OCI-LY7 (cell line): ENCODE measurements at regions not wholly inside any gene's neighbourhood (a gene's known extent, or its start where the extent isn't known, plus 50 kb on each side); places are given as distances from the start of the nearest gene placed in this dataset.

ENCODE experiments used
- BruUV-seq: library from RNA; stranded (reverse); fragments of 400-500 nt; replicated peaks from 2 replicates; lab custom pipeline; 2021; lab: Mats Ljungman, UMichigan
- CTCF ChIA-PET: fragments of 300-600 bp; sonication (Branson Sonifier 250); formaldehyde crosslinking; loops from one replicate; lab custom pipeline; 2022; ENCODE audit warnings: antibody characterized with exemption; ENCODE audit not compliant: unreplicated experiment; lab: Charles Lee
- POLR2A ChIA-PET: fragments of 300-600 bp; sonication (Branson Sonifier 250); formaldehyde crosslinking; loops from one replicate; lab custom pipeline; 2022; ENCODE audit warnings: antibody characterized with exemption; lab: Charles Lee
- DNase-seq: peaks from one replicate; pipeline ENCODE4 v3.0.0-alpha.2; 2015; ENCODE audit warnings: low spot score
- H2AFZ ChIP-seq: fragments of 200-600 bp; sonication (generic), shearing (Covaris generic); 2 replicates; pipeline ENCODE4 v1.6.1; 2014; ENCODE audit warnings: mild to moderate bottlenecking, antibody characterized with exemption, low read length, moderate library complexity
- H3K27ac ChIP-seq: fragments of 200-600 bp; sonication (generic); 2 replicates; pipeline ENCODE4 v1.5.1; 2014; ENCODE audit warnings: mixed run types, low read depth, mild to moderate bottlenecking, moderate library complexity, low read length, inconsistent platforms; ENCODE audit not compliant: poor library complexity, severe bottlenecking
- H3K36me3 ChIP-seq: fragments of 200-600 bp; sonication (generic); 2 replicates; pipeline ENCODE4 v1.6.1; 2014; ENCODE audit warnings: mild to moderate bottlenecking, antibody characterized with exemption, low read length, moderate library complexity, mixed read lengths; ENCODE audit not compliant: insufficient read depth
- H3K4me1 ChIP-seq: fragments of 200-600 bp; sonication (generic); 2 replicates; pipeline ENCODE4 v1.5.1; 2014; ENCODE audit warnings: mild to moderate bottlenecking, low read length; ENCODE audit not compliant: insufficient read depth, poor library complexity, severe bottlenecking
- H3K4me2 ChIP-seq: fragments of 200-600 bp; sonication (generic); 2 replicates; pipeline ENCODE4 v1.6.1; 2014; ENCODE audit warnings: mild to moderate bottlenecking, low read length
- H3K4me3 ChIP-seq: fragments of 200-600 bp; sonication (generic); 2 replicates; pipeline ENCODE4 v1.5.1; 2014; ENCODE audit warnings: mild to moderate bottlenecking, low read depth, low read length; ENCODE audit not compliant: poor library complexity, severe bottlenecking
- H3K79me2 ChIP-seq: fragments of 200-600 bp; sonication (generic); 2 replicates; pipeline ENCODE4 v1.6.1; 2016; ENCODE audit warnings: low read depth, mild to moderate bottlenecking, low read length, moderate library complexity, mixed read lengths; ENCODE audit not compliant: insufficient read depth
- H3K9me2 ChIP-seq: fragments of 200-600 bp; sonication (generic); 2 replicates; pipeline ENCODE4 v1.6.1; 2016; ENCODE audit warnings: mild to moderate bottlenecking, low read length, mixed read lengths; ENCODE audit not compliant: insufficient read depth
- H3K9me3 ChIP-seq: fragments of 200-600 bp; sonication (generic); 2 replicates; pipeline ENCODE4 v1.6.1; 2014; ENCODE audit warnings: mild to moderate bottlenecking, mixed run types, low read length, mixed read lengths
- H4K20me1 ChIP-seq: fragments of 200-600 bp; sonication (generic); 2 replicates; pipeline ENCODE4 v1.6.1; 2014; ENCODE audit warnings: mild to moderate bottlenecking, antibody characterized with exemption, low read length, moderate library complexity, mixed read lengths; ENCODE audit not compliant: insufficient read depth
- EZH2phosphoT487 ChIP-seq: fragments of 200-600 bp; sonication (generic); IDR thresholded peaks from 2 replicates; pipeline ENCODE4 v1.6.1; 2018; ENCODE audit warnings: low read depth, borderline replicate concordance, mild to moderate bottlenecking, mixed run types, antibody characterized with exemption, low read length, moderate library complexity, mixed read lengths
- intact Hi-C: fragments of 100-400 bp; cut with micrococcal nuclease; formaldehyde crosslinking; loops from one replicate; pipeline ENCODE4 v1.10.0; 2022; ENCODE audit not compliant: unreplicated experiment
- TF ChIP-seq, protein P1 (sequence below): fragments of 200-600 bp; sonication (generic); conservative IDR thresholded peaks from 2 replicates; pipeline ENCODE4 v1.5.1; 2014; ENCODE audit warnings: mild to moderate bottlenecking, antibody characterized with exemption, low read length, moderate library complexity, mixed read lengths

DNA sequence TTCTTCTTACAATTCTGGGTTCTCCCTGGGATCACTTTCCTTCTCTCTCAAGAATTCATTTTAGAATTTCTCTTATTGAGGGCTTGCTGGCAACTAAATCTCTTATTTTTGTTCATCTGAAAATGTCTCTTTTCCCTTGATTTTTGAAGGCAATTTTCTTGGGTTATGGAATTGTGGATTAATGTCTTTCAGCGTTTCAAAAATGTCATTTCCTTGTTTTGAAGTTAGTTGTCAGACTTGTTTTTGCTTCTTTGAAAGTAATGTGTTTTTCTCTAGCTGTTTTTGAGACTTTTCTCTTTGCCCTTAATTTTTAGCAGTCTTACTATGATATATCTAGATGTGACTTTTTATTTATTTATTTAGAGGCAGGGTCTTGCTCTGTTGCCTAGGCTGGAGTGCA lies 205.7 kb downstream of the CHIC2 start:
- H3K79me2 ChIP-seq, result no peaks in the 10 kb centered on the region
- no peaks in the 10 kb centered on the region for H3K9me3 ChIP-seq
- no TSS peak for BruUV-seq
- intact Hi-C loops, result no loop called here
- no peak overlapping the region for H3K4me2 ChIP-seq
- H3K36me3 ChIP-seq, result no peaks in the 10 kb centered on the region
- TF ChIP-seq, protein P1, sequence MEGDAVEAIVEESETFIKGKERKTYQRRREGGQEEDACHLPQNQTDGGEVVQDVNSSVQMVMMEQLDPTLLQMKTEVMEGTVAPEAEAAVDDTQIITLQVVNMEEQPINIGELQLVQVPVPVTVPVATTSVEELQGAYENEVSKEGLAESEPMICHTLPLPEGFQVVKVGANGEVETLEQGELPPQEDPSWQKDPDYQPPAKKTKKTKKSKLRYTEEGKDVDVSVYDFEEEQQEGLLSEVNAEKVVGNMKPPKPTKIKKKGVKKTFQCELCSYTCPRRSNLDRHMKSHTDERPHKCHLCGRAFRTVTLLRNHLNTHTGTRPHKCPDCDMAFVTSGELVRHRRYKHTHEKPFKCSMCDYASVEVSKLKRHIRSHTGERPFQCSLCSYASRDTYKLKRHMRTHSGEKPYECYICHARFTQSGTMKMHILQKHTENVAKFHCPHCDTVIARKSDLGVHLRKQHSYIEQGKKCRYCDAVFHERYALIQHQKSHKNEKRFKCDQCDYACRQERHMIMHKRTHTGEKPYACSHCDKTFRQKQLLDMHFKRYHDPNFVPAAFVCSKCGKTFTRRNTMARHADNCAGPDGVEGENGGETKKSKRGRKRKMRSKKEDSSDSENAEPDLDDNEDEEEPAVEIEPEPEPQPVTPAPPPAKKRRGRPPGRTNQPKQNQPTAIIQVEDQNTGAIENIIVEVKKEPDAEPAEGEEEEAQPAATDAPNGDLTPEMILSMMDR, result no peak
- no peak for TF ChIP-seq EZH2phosphoT487
- POLR2A ChIA-PET, result interaction anchor here (1.4 kb wide), 1 partner anchor 49 kb away, joined by 3 read pairs; no protein-coding TSS in a partner anchor
- H4K20me1 ChIP-seq, result no peaks in the 10 kb centered on the region
- CTCF ChIA-PET, result no interaction called here
- DNase-seq, result no peak
- H3K4me1 ChIP-seq, result peaks cover 22% of the 10 kb centered on the region
- no peak overlapping the region for H2AFZ ChIP-seq
- H3K9me2 ChIP-seq, result no peaks in the 10 kb centered on the region
- no peak overlapping the region for H3K4me3 ChIP-seq
- no peak overlapping the region for H3K27ac ChIP-seq

DNA sequence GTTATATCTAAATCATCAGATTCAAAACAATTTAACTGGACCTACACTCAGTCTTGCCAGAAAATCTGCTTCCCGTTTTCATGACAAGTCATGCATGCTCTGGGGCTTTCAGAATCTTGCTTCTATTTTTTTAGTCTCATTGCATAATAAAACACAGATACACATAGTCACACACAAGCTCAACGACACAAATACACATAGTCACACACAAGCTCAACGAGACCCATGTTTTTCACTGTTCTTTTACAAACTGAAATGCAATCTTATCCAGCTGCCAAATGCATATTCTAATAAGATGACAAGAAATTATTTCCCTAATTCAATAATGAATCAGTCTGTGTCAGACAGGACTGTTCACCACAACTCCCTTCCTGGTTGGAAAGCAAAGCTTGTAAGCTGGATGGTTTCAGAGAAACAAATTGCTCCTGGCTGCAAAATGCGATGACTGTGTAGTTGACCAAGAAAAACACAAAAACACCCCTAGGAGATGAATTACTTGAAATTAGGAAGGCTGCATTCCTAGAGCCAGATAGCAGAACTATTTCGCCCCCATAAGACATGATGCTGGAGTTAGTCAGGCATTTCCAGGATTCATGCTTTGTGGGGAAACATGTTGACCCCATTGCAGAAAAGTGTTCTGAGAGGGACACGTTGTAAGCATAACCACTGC lies 208.7 kb downstream of the CHIC2 start:
- ChIA-PET POLR2A (interaction anchor here (0.5 to 0.9 kb wide), 2 partner anchors 20 to 181 kb away, joined by 3 read pairs; no protein-coding TSS in a partner anchor), CTCF (no interaction called here)
- H3K9me3 ChIP-seq, result no peaks in the 10 kb centered on the region
- H2AFZ ChIP-seq, result peak overlapping the region; percentile 93
- H3K79me2 ChIP-seq, result no peaks in the 10 kb centered on the region
- peak overlapping the region; percentile 21 for H3K4me3 ChIP-seq
- peak; percentile 73 for DNase-seq
- H4K20me1 ChIP-seq, result no peaks in the 10 kb centered on the region
- intact Hi-C loops, result no loop called here
- no peaks in the 10 kb centered on the region for H3K9me2 ChIP-seq
- TF ChIP-seq EZH2phosphoT487, result no peak
- peak overlapping the region; percentile 59 for H3K27ac ChIP-seq
- H3K4me1 ChIP-seq, result peaks cover 22% of the 10 kb centered on the region
- peak overlapping the region; percentile 59 for H3K4me2 ChIP-seq
- no TSS peak for BruUV-seq
- H3K36me3 ChIP-seq, result no peaks in the 10 kb centered on the region

DNA sequence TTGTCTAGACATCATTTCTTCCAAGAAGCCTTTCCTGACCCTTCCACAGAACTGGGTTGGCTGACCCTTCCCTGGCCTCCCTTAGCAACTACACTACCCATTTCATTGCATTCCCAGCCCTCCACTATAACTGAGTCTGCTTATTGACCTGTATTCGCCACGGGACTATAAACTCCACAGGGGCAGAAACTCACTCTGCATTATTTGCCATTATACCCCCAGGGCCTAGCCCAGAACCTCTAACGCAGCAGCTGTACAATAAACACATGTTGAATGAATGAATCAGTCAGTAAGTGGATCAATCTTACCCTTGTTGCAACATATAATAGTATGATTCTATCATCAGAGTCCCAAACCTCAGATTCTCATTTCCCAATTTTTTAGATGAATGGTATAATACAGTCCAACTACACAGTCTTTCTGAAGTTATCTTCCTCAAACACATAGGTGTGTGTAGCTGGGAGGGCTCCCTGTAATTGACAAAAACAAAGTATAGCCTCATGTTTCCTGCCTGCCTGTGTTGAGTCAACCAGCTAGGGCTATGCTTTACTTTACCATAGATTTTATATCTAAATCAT lies 209.3 kb downstream of the CHIC2 start:
- Histone ChIP-seq H3K36me3 (no peaks in the 10 kb centered on the region), H3K4me3 (peak overlapping the region; percentile 21), H3K9me2 (no peaks in the 10 kb centered on the region), H3K79me2 (no peaks in the 10 kb centered on the region), H3K4me2 (peak overlapping the region; percentile 59), H4K20me1 (no peaks in the 10 kb centered on the region), H3K27ac (peak overlapping the region; percentile 59), H2AFZ (peak overlapping the region; percentile 93), H3K4me1 (peaks cover 22% of the 10 kb centered on the region), H3K9me3 (no peaks in the 10 kb centered on the region)
- ChIA-PET POLR2A (interaction anchor here (0.5 to 0.9 kb wide), 4 partner anchors 20 to 213 kb away, joined by 3 read pairs; no protein-coding TSS in a partner anchor), CTCF (no interaction called here)
- TF ChIP-seq EZH2phosphoT487, result no peak
- TF ChIP-seq, protein P1, result no peak
- DNase-seq, result no peak
- BruUV-seq, result no TSS peak
- intact Hi-C loops, result no loop called here
